ENCODE measurements at regions not wholly inside any gene's neighbourhood (a gene's known extent, or its start where the extent isn't known, plus 50 kb on each side); places are given as distances from the start of the nearest gene placed in this dataset.

DNA sequence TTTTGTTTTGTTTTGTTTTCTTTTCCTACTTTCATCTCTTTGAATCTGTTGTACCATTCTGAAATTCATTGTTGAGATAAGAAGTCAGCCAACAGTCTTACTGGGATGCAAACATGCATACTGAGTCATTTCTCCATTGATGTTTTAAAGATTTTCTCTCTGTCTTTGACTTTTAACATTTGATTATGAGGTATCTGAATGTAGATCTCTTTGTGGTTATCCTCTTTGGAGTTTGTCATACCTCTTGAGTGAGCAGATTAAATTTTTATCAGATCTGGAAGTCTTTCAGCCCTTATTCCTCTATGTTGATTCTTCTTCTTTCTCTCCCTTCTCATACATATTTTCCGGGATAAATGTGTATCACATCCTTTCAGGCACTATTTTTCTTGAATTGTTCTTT lies 406.9 kb upstream of the NCAM2 start:
- no peak overlapping the region for H3K9ac ChIP-seq
- H3K4me2 ChIP-seq (ENCODE audit: low read length) = no peak overlapping the region
- H3K4me1 ChIP-seq = no peaks in the 10 kb centered on the region
- no peak overlapping the region for H2AFZ ChIP-seq
- TF ChIP-seq, protein P1, sequence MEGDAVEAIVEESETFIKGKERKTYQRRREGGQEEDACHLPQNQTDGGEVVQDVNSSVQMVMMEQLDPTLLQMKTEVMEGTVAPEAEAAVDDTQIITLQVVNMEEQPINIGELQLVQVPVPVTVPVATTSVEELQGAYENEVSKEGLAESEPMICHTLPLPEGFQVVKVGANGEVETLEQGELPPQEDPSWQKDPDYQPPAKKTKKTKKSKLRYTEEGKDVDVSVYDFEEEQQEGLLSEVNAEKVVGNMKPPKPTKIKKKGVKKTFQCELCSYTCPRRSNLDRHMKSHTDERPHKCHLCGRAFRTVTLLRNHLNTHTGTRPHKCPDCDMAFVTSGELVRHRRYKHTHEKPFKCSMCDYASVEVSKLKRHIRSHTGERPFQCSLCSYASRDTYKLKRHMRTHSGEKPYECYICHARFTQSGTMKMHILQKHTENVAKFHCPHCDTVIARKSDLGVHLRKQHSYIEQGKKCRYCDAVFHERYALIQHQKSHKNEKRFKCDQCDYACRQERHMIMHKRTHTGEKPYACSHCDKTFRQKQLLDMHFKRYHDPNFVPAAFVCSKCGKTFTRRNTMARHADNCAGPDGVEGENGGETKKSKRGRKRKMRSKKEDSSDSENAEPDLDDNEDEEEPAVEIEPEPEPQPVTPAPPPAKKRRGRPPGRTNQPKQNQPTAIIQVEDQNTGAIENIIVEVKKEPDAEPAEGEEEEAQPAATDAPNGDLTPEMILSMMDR (IDR thresholded peaks at IDR 0.05) = no peak
- H3K27ac ChIP-seq = no peak overlapping the region
- no peaks in the 10 kb centered on the region for H3K9me3 ChIP-seq (ENCODE audit: control insufficient read depth, low read length)
- H3K79me2 ChIP-seq = no peaks in the 10 kb centered on the region
- H3K4me3 ChIP-seq (ENCODE audit: low read depth, low read length) = no peak overlapping the region
- no peaks in the 10 kb centered on the region for H3K36me3 ChIP-seq (ENCODE audit: control insufficient read depth, insufficient read depth, low read length)
- no peaks in the 10 kb centered on the region for H3K27me3 ChIP-seq (ENCODE audit: control insufficient read depth, insufficient read depth, low read length)

DNA sequence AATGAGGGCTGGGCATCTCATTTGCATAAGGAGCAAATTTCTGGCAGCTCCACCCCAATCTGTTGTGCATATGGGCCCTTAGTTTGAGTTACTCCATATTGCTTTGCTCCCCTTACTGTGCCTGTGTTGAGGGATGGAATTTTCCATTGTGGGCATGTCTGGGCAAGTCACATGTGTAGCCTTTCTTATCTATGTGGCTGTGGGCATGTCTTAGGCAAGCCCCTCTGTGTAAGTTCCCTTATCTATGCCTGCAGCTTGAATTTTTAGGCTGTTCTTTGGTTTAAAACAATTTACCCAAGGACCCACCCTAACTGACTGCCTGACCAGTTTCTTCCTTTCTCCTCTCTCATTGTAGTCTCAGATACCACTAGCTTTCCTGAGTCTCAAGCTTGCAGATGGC lies 405.7 kb upstream of the NCAM2 start:
- Histone ChIP-seq H3K36me3 (ENCODE audit: control insufficient read depth, insufficient read depth, low read length) (no peaks in the 10 kb centered on the region), H3K4me3 (ENCODE audit: low read depth, low read length) (no peak overlapping the region), H3K4me1 (no peaks in the 10 kb centered on the region), H3K27ac (no peak overlapping the region), H3K79me2 (no peaks in the 10 kb centered on the region), H2AFZ (no peak overlapping the region), H3K4me2 (ENCODE audit: low read length) (no peak overlapping the region), H3K27me3 (ENCODE audit: control insufficient read depth, insufficient read depth, low read length) (no peaks in the 10 kb centered on the region), H3K9ac (no peak overlapping the region), H3K9me3 (ENCODE audit: control insufficient read depth, low read length) (no peaks in the 10 kb centered on the region)
- TF ChIP-seq, protein P1 (IDR thresholded peaks at IDR 0.05) = no peak

- Histone ChIP-seq H3K4me1 (no peaks in the 10 kb centered on the region), H3K27ac (no peak overlapping the region), H3K4me3 (ENCODE audit: low read depth, low read length) (no peak overlapping the region), H3K9me3 (ENCODE audit: control insufficient read depth, low read length) (no peaks in the 10 kb centered on the region), H3K27me3 (ENCODE audit: control insufficient read depth, insufficient read depth, low read length) (no peaks in the 10 kb centered on the region), H3K79me2 (no peaks in the 10 kb centered on the region), H3K4me2 (ENCODE audit: low read length) (no peak overlapping the region), H3K9ac (no peak overlapping the region), H3K36me3 (ENCODE audit: control insufficient read depth, insufficient read depth, low read length) (no peaks in the 10 kb centered on the region), H2AFZ (no peak overlapping the region)
- TF ChIP-seq, protein P1 (IDR thresholded peaks at IDR 0.05) = no peak
These were observed 395.0 kb upstream of the NCAM2 start for GRCh38 chr21:20603236-20603635.

- Histone ChIP-seq H3K36me3 (ENCODE audit: control insufficient read depth, insufficient read depth, low read length) (no peaks in the 10 kb centered on the region), H3K27ac (no peak overlapping the region), H2AFZ (no peak overlapping the region), H3K27me3 (ENCODE audit: control insufficient read depth, insufficient read depth, low read length) (no peaks in the 10 kb centered on the region), H3K9ac (no peak overlapping the region), H3K79me2 (no peaks in the 10 kb centered on the region), H3K9me3 (ENCODE audit: control insufficient read depth, low read length) (no peaks in the 10 kb centered on the region), H3K4me3 (ENCODE audit: low read depth, low read length) (no peak overlapping the region), H3K4me1 (no peaks in the 10 kb centered on the region), H3K4me2 (ENCODE audit: low read length) (no peak overlapping the region)
- TF ChIP-seq, protein P1 (IDR thresholded peaks at IDR 0.05) = no peak
These were observed 387.2 kb upstream of the NCAM2 start for GRCh38 chr21:20611008-20611407.

- Histone ChIP-seq H3K4me1 (no peaks in the 10 kb centered on the region), H3K79me2 (no peaks in the 10 kb centered on the region), H3K4me2 (ENCODE audit: low read length) (no peak overlapping the region), H2AFZ (no peak overlapping the region), H3K4me3 (ENCODE audit: low read depth, low read length) (no peak overlapping the region), H3K9me3 (ENCODE audit: control insufficient read depth, low read length) (no peaks in the 10 kb centered on the region), H3K36me3 (ENCODE audit: control insufficient read depth, insufficient read depth, low read length) (no peaks in the 10 kb centered on the region), H3K27me3 (ENCODE audit: control insufficient read depth, insufficient read depth, low read length) (no peaks in the 10 kb centered on the region), H3K27ac (no peak overlapping the region), H3K9ac (no peak overlapping the region)
- TF ChIP-seq, protein P1 (IDR thresholded peaks at IDR 0.05) = no peak
These were observed 384.6 kb upstream of the NCAM2 start for GRCh38 chr21:20613654-20614053.
